Stomach (tissue), 4 donors: ENCODE measurements at regions not wholly inside any gene's neighbourhood (a gene's known extent, or its start where the extent isn't known, plus 50 kb on each side); places are given as distances from the start of the nearest gene placed in this dataset.

Experiments
- CTCF ChIP-seq, 7 experiments: fragments of 450-650 bp in 4 of 7; fragments of 200-600 bp in 3 of 7; sonication (generic) in 3 of 7; IDR thresholded peaks; one replicate each; pipeline ENCODE4 v1.5.1; 2016 to 2019; ENCODE audit warnings: antibody characterized with exemption in 7 of 7, control low read depth in 2 of 7, mild to moderate bottlenecking in 1 of 7
- EP300 ChIP-seq: sonication (generic); formaldehyde crosslinking; IDR thresholded peaks from one replicate; pipeline ENCODE4 v1.6.1; 2017; ENCODE audit warnings: antibody characterized with exemption
- POLR2A ChIP-seq, 4 donors: fragments of 450-650 bp; IDR thresholded peaks; one replicate each; pipeline ENCODE4 v1.6.1; 2016; ENCODE audit warnings: antibody characterized with exemption in 4 of 4, control low read depth in 2 of 4, mild to moderate bottlenecking in 1 of 4, moderate library complexity in 1 of 4

GRCh38 chr9:2384741-2385140 is 236.8 kb upstream of the VLDLR start:
- TF ChIP-seq EP300 (no peak), CTCF (IDR thresholded peaks at IDR 0.05) (no peak), POLR2A (IDR thresholded peaks at IDR 0.05) (no peak)
